ENCODE measurements at regions not wholly inside any gene's neighbourhood (a gene's known extent, or its start where the extent isn't known, plus 50 kb on each side); places are given as distances from the start of the nearest gene placed in this dataset.

DNA sequence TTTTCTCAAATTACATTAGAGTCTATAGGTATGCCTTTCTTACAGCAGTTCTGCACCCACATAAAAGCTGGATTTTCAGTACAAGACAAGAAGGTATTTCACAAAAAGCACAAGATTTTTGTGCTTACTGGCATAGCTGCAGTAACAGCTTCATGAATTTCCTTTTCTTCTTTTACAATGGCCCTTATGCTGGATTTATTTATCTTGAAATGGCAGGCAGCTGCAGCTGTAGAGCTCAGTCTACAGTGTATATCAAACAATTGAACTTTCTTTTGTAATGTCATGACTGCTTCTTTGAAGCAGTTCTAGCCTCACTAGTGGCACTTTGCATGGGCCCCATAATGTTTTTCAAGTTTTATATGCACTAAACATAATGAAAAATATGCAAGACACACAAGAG lies 510.2 kb downstream of the KCNT2 start:
- DNase-seq, result no peak
- TF ChIP-seq, protein P1, sequence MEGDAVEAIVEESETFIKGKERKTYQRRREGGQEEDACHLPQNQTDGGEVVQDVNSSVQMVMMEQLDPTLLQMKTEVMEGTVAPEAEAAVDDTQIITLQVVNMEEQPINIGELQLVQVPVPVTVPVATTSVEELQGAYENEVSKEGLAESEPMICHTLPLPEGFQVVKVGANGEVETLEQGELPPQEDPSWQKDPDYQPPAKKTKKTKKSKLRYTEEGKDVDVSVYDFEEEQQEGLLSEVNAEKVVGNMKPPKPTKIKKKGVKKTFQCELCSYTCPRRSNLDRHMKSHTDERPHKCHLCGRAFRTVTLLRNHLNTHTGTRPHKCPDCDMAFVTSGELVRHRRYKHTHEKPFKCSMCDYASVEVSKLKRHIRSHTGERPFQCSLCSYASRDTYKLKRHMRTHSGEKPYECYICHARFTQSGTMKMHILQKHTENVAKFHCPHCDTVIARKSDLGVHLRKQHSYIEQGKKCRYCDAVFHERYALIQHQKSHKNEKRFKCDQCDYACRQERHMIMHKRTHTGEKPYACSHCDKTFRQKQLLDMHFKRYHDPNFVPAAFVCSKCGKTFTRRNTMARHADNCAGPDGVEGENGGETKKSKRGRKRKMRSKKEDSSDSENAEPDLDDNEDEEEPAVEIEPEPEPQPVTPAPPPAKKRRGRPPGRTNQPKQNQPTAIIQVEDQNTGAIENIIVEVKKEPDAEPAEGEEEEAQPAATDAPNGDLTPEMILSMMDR (IDR thresholded peaks at IDR 0.05), result no peak
- no peaks in the 10 kb centered on the region for H3K27me3 Mint-ChIP-seq (ENCODE audit: low read depth, poor library complexity)
- H3K36me3 Mint-ChIP-seq (ENCODE audit: low read depth), result no peaks in the 10 kb centered on the region
- H3K4me1 Mint-ChIP-seq, result no peaks in the 10 kb centered on the region
- H3K9me3 Mint-ChIP-seq, result peaks cover 22% of the 10 kb centered on the region
- no peak overlapping the region for H3K27ac Mint-ChIP-seq
- no peak overlapping the region for H3K4me3 Mint-ChIP-seq

DNA sequence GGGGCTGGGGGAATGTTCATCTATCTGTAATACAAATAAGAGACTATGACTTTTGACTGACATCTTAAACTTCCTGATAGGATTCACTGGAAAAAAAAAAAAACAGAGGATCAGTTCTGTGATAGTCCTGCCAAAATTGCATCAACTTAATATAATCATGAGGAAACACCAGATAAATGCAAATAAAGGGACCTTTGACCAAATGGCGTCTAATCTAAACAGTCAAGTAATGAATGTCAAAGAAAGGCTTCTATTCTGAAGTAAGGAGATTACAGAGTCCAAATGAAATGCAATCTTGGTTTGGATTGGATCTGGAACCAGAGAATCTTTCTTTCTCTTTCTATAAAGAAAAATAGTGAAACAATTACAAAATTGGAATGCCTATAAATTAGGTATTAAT lies 513.4 kb downstream of the KCNT2 start:
- Mint-ChIP-seq H3K36me3 (ENCODE audit: low read depth) (no peaks in the 10 kb centered on the region), H3K4me1 (no peaks in the 10 kb centered on the region), H3K9me3 (no peaks in the 10 kb centered on the region), H3K4me3 (no peak overlapping the region), H3K27ac (no peak overlapping the region), H3K27me3 (ENCODE audit: low read depth, poor library complexity) (no peaks in the 10 kb centered on the region)
- TF ChIP-seq, protein P1 (IDR thresholded peaks at IDR 0.05), result no peak
- DNase-seq, result no peak

DNA sequence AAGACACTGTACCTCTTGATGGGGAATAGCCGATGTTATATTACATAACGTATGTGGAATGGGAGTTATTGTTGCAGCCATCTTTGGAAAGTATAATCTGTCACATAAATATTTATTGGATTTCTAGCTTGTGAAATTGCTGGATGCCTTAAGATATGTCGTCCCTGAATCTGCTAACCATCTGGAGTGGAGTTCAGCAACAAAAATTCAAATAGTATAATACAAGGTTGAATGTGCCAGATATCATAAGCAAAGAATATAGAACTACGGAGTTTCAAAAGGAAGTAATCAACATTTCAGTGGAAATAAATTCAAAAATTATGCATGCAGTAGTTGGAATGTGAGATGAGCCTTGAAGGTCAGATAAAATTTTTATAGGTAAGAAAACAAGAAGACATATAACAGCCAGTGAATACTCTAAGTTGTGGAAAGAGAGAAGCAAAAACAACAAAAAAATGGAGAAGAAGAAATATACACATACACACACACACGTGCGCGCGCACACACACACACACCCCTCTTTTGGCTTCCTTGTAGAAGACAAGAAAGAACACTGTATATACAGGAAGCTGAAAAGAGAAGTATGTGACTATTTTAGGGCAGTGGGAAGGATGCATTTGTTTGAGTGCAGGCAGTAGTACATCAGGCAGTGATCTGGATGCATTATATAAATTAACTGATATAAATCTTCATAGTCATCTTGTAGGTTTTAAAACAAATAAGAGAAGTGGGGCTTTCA lies 516.7 kb downstream of the KCNT2 start:
- no peak for DNase-seq
- H3K27ac Mint-ChIP-seq, result no peak overlapping the region
- H3K36me3 Mint-ChIP-seq (ENCODE audit: low read depth), result no peaks in the 10 kb centered on the region
- no peaks in the 10 kb centered on the region for H3K27me3 Mint-ChIP-seq (ENCODE audit: low read depth, poor library complexity)
- no peaks in the 10 kb centered on the region for H3K9me3 Mint-ChIP-seq
- no peaks in the 10 kb centered on the region for H3K4me1 Mint-ChIP-seq
- no peak overlapping the region for H3K4me3 Mint-ChIP-seq
- TF ChIP-seq, protein P1 (IDR thresholded peaks at IDR 0.05), result no peak

DNA sequence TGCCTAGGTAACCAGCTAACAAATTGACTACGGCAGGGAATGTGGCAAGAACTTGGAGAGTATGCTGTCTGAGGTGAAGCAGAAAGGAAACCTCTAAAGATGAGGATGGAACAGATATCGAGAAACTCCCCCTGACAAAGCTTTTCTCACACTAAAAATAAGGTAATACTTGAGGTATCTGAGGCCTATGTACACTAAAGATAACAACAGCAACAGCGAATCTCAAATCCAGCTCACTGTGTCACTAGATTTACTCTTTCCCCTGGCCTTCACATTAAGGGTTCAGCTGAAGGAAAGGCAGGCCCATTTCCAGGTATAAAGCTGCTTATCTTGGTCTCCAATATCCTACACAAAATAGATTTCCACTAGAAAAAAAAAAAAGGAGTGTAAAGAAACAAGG lies 518.0 kb downstream of the KCNT2 start:
- H3K27me3 Mint-ChIP-seq (ENCODE audit: low read depth, poor library complexity), result no peaks in the 10 kb centered on the region
- peak overlapping the region; percentile 21 for H3K27ac Mint-ChIP-seq
- H3K36me3 Mint-ChIP-seq (ENCODE audit: low read depth), result no peaks in the 10 kb centered on the region
- TF ChIP-seq, protein P1 (IDR thresholded peaks at IDR 0.05), result no peak
- H3K9me3 Mint-ChIP-seq, result no peaks in the 10 kb centered on the region
- DNase-seq, result no peak
- no peak overlapping the region for H3K4me3 Mint-ChIP-seq
- H3K4me1 Mint-ChIP-seq, result no peaks in the 10 kb centered on the region

DNA sequence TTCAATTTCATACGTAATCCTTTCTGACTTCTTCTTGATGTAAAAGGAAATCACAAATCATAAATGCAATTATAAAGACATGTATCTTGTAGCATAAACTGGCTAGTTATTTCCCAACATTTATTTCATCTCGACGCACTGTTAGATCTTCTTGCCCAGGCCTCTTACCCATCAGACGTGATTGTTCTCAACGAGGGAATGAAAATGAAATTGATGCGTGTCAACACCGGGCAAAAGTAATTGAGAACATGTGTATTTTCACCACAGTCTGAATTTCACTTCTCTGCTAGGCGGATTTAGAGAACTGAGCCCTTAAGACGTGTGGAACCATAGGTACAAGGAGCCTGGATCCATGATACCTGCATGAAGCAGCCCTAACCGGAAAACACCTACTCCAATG lies 519.7 kb downstream of the KCNT2 start:
- Mint-ChIP-seq H3K9me3 (no peaks in the 10 kb centered on the region), H3K27ac (no peak overlapping the region), H3K4me1 (no peaks in the 10 kb centered on the region), H3K27me3 (ENCODE audit: low read depth, poor library complexity) (no peaks in the 10 kb centered on the region), H3K4me3 (no peak overlapping the region), H3K36me3 (ENCODE audit: low read depth) (no peaks in the 10 kb centered on the region)
- TF ChIP-seq, protein P1 (IDR thresholded peaks at IDR 0.05), result no peak
- DNase-seq, result no peak

DNA sequence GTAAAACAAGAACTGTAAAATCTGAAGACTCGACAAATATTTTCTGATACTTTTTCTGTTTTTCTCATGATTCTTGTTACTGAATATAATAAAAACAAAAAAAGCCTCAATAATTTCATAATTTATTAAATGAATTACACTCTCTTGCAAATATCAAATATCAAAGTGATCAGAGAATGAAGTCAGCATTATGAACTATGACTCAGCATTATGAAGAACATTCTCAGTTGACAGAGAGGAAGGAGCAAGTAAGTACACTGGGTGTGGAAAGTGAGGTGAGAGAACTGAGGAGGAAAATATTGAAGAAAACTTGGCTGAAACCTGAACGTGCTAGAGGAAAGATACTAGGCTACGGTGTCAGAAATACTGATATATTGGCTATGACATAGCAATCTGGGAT lies 529.5 kb downstream of the KCNT2 start:
- no peaks in the 10 kb centered on the region for H3K27me3 Mint-ChIP-seq (ENCODE audit: low read depth, poor library complexity)

More for the DNA sequence above, 529.5 kb downstream of the KCNT2 start:
- H3K27ac Mint-ChIP-seq, result no peak overlapping the region
- no peaks in the 10 kb centered on the region for H3K4me1 Mint-ChIP-seq
- TF ChIP-seq, protein P1 (IDR thresholded peaks at IDR 0.05), result no peak
- no peak for DNase-seq
- no peaks in the 10 kb centered on the region for H3K9me3 Mint-ChIP-seq
- no peak overlapping the region for H3K4me3 Mint-ChIP-seq
- H3K36me3 Mint-ChIP-seq (ENCODE audit: low read depth), result no peaks in the 10 kb centered on the region
